KBM-7 (cell line): ENCODE measurements at regions not wholly inside any gene's neighbourhood (a gene's known extent, or its start where the extent isn't known, plus 50 kb on each side); places are given as distances from the start of the nearest gene placed in this dataset.

Experiments
- DNase-seq: peaks from one replicate; pipeline ENCODE4 v3.0.0-alpha.2; 2015
- in situ Hi-C: fragments of 300-500 bp; cut with MboI; formaldehyde crosslinking; loops from 2 replicates; pipeline ENCODE4 v1.14.3; 2020; ENCODE audit warnings: low sequenced_read_pairs, low pct_unique_long_range_greater_than_20kb, mixed read lengths

DNA sequence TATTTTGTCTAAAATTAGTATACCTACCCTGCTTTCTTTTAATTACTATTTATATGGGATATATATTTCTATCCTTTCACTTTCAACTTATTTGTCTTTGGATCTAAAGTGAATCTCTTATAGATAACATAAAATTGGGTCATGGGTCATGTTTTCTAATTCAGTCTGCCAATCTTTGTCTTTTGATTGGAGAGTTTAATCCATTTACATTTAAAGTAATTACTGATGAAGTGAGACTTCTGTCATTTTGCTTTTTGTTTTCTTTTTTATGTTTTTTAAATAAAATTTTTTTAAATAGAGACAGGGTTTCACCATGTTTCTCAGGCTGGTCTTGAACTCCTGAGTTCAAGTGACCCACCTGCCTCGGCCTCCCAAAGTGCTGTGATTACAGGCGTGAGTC lies 50.5 kb upstream of the PRDM1 start:
- DNase-seq, result no peak
- in situ Hi-C loops, result no loop called here

GRCh38 chr6:106033806-106034205 lies 52.3 kb upstream of the PRDM1 start:
- DNase-seq, result no peak
- in situ Hi-C loops, result no loop called here

GRCh38 chr6:106027758-106028157 lies 58.4 kb upstream of the PRDM1 start:
- in situ Hi-C loops, result no loop called here
- no peak for DNase-seq

- DNase-seq, result peak; percentile 78
- in situ Hi-C loops, result no loop called here
These were observed 59.1 kb upstream of the PRDM1 start for GRCh38 chr6:106026748-106027715.

GRCh38 chr6:106025655-106026054 lies 60.5 kb upstream of the PRDM1 start:
- DNase-seq, result no peak
- in situ Hi-C loops, result no loop called here

DNA sequence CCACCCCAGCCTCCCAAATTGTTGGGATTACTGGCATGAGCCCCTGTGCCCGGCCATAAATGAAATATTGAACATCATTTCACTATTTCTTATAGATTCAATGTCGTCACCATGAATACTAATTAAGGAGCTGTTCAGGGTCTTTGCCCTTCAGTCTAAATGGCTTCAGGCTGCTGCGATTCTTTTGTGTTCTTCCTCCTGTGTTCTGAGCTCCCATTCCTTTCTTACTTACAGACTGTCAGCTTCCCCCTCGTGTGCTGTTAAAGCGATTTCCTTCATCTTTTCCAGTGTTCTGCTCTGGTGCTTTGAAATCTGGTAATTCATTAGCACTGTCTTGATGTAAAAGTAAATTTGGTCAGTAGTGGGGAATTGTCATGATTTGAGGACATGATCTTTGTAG lies 63.3 kb upstream of the PRDM1 start:
- no peak for DNase-seq
- in situ Hi-C loops, result no loop called here

- no peak for DNase-seq
- in situ Hi-C loops, result no loop called here
These were observed 68.7 kb upstream of the PRDM1 start for GRCh38 chr6:106017454-106017853.

DNA sequence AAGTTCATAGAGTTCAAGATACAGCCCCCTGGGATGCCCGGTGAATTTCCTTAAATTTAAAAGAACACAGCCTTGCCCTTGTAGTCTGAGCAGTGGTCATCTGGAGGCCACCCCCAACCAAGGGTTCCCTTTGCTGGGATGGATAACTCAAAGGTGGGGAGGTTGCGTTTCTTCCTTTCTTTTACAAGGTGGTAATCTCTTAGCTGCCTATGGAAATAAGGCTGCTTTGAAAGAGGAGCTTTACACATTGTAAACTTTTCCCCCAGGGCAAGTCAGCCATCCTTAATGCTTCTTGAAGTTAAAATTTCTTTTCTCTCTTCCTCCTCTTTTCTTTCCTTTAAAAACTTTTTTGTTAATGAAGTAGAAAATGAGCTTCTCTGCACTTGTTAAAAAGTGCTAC lies 71.2 kb upstream of the PRDM1 start:
- DNase-seq, result no peak

DNA sequence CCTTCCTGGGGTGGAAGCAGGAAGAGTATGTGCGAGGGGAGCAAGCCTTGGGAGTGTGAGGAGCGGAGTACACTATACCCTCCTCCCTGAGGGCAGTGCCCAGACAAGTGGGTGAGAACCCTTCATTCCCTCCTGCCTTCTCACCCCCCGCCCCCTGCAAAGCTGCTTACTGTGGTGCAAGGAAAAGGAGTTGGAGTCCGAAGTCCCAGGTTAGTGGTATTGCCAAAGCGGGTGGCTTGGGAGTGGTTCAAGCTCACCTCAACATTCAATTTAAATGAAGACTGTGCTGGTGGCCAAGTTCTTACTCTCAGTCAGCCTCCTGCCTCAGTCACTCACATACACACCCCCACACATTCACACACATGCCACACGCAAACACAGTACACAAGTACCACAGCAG lies 74.7 kb upstream of the PRDM1 start:
- no peak for DNase-seq
- in situ Hi-C loops, result no loop called here

More for the DNA sequence above, 71.2 kb upstream of the PRDM1 start:
- in situ Hi-C loops, result no loop called here

DNA sequence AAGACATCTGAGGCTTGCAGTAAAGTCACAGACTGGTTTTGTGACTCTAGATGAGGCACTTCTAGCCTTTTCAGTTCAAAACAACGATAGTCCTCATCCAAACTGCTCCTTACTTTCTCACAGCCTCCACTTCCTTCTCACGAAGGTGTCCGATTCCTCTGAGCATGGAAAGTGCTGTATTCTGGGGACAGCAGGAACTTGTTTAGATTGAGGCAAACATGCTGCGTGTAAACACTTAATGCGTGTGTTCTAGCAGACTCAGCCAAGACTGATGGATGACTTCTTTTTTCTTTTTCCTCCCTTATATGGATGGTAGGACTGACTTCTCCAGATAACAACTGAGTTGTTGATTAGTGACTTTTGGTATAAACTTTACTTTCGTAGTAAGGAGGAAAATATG lies 80.2 kb upstream of the PRDM1 start:
- no peak for DNase-seq
- in situ Hi-C loops, result no loop called here

DNA sequence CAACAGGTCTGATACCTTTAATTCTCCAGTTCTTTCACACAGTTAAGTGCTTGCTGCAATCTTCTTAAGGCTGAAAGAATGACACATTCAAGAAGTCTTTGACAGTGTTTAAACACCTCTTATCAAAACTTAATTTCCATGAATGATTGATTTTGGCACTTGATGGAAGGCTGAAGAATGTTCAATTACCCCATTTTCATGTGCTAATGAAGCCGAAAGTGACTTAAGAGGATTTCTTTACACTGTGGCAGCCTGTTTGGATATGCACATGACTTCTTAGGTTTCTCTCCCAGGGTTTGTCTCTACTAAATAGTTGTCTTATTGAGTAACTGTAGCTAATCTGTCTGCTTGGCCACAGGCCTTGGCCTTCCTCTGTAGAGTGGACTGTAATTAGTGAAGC lies 81.1 kb upstream of the PRDM1 start:
- DNase-seq, result no peak
- in situ Hi-C loops, result no loop called here

DNA sequence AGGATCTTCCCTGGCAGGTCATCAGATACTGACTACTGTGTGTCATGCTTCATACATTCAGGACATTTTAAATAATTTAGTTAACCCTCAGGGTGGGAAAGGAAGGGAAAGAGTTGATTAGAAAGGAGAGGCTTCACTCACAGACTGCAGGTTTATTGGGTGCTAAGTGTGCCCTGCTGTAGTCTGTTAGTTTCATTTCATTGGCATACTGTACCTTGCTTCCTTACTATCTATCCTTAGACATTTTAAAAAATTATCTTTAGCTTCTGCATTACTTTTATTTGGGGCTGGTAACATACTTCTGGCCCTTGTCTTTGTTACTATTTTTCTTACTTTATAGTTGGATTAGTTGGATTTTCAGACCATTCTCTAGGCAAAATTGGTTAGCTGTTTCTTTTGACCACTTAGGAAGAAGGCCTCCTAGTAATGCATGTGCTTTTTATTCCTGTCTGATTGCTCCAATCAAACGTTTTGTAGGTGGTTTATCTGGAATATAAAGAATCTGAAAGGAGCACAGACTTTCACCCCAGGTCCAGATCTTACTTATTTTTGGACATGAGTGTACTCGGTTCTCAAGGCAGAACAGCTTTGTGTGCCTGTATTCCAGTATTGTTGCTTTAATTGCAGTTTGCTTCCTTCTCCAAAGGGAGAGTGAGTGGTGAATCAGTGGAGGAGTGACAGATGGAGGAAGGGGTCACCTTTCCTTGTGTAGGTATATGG lies 82.7 kb upstream of the PRDM1 start:
- in situ Hi-C loops, result no loop called here
- DNase-seq, result no peak

DNA sequence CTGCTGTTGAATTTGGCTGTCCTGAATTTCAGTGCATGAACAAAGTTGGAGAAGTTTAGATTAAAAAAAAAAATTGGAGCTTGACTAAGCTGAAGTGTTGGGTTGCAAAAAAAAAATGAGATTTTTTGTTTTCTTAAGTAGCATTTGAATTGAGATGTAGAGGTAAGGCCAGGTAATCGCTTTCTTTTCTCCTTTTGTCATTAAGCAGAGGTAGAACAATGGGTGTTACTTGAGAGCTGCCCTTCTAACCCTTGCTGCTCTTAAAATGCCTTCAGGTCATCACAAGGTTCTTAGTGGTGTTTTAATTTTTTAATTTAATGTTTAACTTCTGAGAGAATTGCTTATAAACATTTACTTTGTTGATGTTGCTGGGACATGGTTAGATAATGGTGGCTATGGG lies 84.1 kb upstream of the PRDM1 start:
- no peak for DNase-seq
- in situ Hi-C loops, result no loop called here

DNA sequence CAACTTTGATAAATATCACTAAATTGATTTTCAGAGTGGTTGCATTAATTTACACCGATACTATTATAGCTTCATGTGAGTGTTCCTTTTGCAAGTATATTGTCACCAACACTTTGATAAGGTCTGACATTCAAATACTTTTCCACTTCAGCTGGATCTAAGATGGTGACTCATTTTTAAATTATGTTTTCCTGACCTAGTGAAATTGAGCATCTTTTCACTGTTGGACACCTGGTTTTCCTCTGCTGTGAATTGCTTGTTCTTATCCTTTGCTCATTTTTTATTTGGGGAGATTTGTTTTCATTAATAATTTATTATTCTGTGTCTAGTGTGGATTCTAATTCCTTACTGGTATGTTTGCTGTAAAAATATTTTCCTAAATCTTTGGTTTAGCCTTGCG lies 85.2 kb upstream of the PRDM1 start:
- no peak for DNase-seq
- in situ Hi-C loops, result no loop called here

DNA sequence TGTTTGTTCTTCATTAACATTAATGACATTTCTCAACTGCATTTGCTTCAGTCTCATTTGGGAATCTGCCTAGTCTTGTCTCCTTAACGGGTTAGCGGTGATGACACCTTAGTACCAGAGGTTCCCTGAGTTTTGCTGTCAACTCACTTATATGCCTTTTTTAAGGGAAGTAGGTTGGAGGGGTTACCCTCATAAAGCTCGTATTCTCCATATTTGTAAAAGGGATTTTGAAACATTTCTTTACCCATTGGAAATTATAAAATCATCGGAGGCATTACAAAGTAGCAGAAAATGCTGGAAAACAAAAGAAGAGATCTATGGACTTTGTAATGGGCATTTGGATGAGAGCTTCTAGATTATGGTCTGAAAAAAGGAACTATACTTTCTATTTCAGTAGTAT lies 88.7 kb upstream of the PRDM1 start:
- no peak for DNase-seq
- in situ Hi-C loops, result no loop called here

- in situ Hi-C loops, result no loop called here
- no peak for DNase-seq
These were observed 90.7 kb upstream of the PRDM1 start for GRCh38 chr6:105995391-105995865.

GRCh38 chr6:105994591-105995390 lies 91.3 kb upstream of the PRDM1 start:
- peak; percentile 88 for DNase-seq

DNA sequence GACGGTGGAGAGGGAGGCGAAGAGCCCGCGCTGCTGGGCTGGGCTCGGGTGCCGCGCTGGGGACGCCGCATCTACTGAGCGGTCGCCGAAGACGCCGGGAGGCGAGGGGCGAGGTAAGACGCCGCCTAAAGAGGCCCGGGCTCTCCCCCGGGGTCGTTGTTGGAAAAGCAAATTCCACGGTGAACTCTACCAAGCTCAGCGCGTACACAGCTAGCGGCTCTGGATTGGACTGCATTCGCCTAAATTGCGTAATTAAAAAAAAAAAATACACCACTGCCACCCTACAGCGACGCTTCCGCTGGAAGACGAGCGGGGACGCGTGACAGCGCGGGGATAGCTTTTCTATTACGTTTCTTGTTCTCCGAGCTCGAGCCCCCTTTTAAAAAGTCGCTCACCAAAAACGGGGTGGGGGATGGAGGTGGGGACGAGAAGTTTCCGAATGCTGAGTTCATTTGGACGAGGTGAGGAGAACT lies 92.0 kb upstream of the PRDM1 start:
- peak; percentile 90 for DNase-seq
- in situ Hi-C loops, result no loop called here

More at GRCh38 chr6:105994591-105995390, 91.3 kb upstream of the PRDM1 start:
- in situ Hi-C loops, result no loop called here

DNA sequence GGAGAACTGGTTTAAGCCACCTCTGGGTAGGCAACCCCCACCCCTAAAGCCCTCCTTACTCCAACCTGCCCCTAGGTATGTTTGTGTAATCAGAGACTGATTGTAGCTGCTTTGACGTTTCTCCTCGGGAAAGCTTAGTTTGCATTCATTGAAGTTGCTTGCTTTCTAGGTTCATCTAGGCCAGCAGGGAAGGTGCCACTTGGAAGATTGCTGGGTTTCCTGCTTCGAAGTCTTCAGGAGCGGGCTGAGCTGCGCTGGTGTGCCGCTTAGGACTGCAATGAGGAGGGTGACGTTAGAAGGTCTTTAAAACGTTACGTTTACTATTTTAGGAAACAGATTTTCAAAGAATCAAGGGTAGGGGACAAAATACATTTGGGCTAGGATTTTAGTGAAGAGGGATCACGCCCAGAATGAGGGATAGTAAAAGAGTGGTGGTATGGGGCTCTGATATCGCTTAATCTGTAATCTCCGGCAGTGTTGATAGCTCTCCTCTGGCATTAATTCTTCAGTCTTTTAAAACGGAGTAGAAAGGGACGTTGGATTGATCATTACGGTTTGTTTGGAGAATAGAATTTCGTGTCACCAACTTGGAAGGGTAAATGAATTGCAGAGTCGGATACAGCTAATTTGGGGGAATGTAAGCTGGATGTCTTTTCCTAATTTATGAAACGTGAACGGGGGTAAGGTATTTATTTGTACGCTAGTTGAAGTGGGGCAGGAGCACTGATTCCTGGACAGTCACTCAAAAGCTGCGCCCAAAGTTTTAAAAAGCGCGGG lies 92.6 kb upstream of the PRDM1 start:
- in situ Hi-C loops, result no loop called here
- no peak for DNase-seq
